ENCODE measurements at regions not wholly inside any gene's neighbourhood (a gene's known extent, or its start where the extent isn't known, plus 50 kb on each side); places are given as distances from the start of the nearest gene placed in this dataset.
"Not testable (repeated sequence)": the region's sequence is repeated elsewhere in the genome, so short reads cannot be mapped to it uniquely, and the experiment has no call there.

GRCh38 chr16:50489182-50489581 lies 59.0 kb upstream of the NKD1 start:
- no peaks in the 10 kb centered on the region for H3K36me3 ChIP-seq (ENCODE audit: insufficient read depth, low read length, poor library complexity, severe bottlenecking)
- ChIA-PET CTCF (no interaction called here), POLR2A (ENCODE audit: low non-redundant PET) (no interaction called here)
- no peaks in the 10 kb centered on the region for H3K9me3 ChIP-seq (ENCODE audit: low read depth, low read length, poor library complexity, severe bottlenecking)
- H3K27ac ChIP-seq (ENCODE audit: low read depth, low read length, poor library complexity, severe bottlenecking) = no peak overlapping the region
- H3K27me3 ChIP-seq (replicated peaks; ENCODE audit: insufficient read depth, low read depth, low read length, poor library complexity) = no peaks in the 10 kb centered on the region
- no peak for DNase-seq (ENCODE audit: low spot score)
- H3K4me3 ChIP-seq (ENCODE audit: low read depth, low read length, poor library complexity, severe bottlenecking) = no peak overlapping the region
- no TSS peak for BruUV-seq (replicated peaks)
- intact Hi-C loops (cut with micrococcal nuclease; ENCODE audit: unreplicated experiment) = no loop called here
- H3K4me1 ChIP-seq (ENCODE audit: insufficient read depth, low read length, poor library complexity, severe bottlenecking) = no peaks in the 10 kb centered on the region
- TF ChIP-seq, protein P1, sequence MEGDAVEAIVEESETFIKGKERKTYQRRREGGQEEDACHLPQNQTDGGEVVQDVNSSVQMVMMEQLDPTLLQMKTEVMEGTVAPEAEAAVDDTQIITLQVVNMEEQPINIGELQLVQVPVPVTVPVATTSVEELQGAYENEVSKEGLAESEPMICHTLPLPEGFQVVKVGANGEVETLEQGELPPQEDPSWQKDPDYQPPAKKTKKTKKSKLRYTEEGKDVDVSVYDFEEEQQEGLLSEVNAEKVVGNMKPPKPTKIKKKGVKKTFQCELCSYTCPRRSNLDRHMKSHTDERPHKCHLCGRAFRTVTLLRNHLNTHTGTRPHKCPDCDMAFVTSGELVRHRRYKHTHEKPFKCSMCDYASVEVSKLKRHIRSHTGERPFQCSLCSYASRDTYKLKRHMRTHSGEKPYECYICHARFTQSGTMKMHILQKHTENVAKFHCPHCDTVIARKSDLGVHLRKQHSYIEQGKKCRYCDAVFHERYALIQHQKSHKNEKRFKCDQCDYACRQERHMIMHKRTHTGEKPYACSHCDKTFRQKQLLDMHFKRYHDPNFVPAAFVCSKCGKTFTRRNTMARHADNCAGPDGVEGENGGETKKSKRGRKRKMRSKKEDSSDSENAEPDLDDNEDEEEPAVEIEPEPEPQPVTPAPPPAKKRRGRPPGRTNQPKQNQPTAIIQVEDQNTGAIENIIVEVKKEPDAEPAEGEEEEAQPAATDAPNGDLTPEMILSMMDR (conservative IDR thresholded peaks at IDR 0.05; ENCODE audit: low read depth, low read length) = no peak
- TF ChIP-seq EZH2 (IDR thresholded peaks at IDR 0.05; ENCODE audit: borderline replicate concordance, low read depth, low read length, poor library complexity, severe bottlenecking) = no peak

DNA sequence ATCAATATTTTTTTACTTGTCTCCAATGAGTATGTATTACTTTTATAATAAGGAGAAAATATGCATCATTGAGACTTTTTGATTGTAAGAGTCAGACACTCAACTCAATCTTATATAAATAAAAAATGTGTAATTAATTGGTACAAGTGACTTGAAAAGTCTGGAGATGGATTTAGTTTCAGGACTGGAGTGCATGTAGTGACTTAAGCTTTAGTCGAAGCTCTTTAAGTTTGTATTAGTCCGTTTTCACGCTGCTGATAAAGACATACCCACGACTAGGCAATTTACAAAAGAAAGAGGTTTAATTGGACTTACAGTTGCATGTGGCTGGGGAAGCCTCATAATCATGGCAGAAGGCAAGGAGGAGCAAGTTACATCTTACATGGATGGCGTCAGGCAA lies 60.7 kb upstream of the NKD1 start:
- no peak overlapping the region for H3K4me3 ChIP-seq (ENCODE audit: low read depth, low read length, poor library complexity, severe bottlenecking)
- H3K27me3 ChIP-seq (replicated peaks; ENCODE audit: insufficient read depth, low read depth, low read length, poor library complexity) = no peaks in the 10 kb centered on the region
- TF ChIP-seq EZH2 (IDR thresholded peaks at IDR 0.05; ENCODE audit: borderline replicate concordance, low read depth, low read length, poor library complexity, severe bottlenecking) = no peak
- TF ChIP-seq, protein P1 (conservative IDR thresholded peaks at IDR 0.05; ENCODE audit: low read depth, low read length) = no peak
- DNase-seq (ENCODE audit: low spot score) = no peak
- peaks cover 5% of the 10 kb centered on the region for H3K9me3 ChIP-seq (ENCODE audit: low read depth, low read length, poor library complexity, severe bottlenecking)
- intact Hi-C loops (cut with micrococcal nuclease; ENCODE audit: unreplicated experiment) = no loop called here
- no peaks in the 10 kb centered on the region for H3K4me1 ChIP-seq (ENCODE audit: insufficient read depth, low read length, poor library complexity, severe bottlenecking)
- ChIA-PET POLR2A (ENCODE audit: low non-redundant PET) (no interaction called here), CTCF (no interaction called here)
- H3K36me3 ChIP-seq (ENCODE audit: insufficient read depth, low read length, poor library complexity, severe bottlenecking) = no peaks in the 10 kb centered on the region
- BruUV-seq (replicated peaks) = no TSS peak
- H3K27ac ChIP-seq (ENCODE audit: low read depth, low read length, poor library complexity, severe bottlenecking) = no peak overlapping the region

DNA sequence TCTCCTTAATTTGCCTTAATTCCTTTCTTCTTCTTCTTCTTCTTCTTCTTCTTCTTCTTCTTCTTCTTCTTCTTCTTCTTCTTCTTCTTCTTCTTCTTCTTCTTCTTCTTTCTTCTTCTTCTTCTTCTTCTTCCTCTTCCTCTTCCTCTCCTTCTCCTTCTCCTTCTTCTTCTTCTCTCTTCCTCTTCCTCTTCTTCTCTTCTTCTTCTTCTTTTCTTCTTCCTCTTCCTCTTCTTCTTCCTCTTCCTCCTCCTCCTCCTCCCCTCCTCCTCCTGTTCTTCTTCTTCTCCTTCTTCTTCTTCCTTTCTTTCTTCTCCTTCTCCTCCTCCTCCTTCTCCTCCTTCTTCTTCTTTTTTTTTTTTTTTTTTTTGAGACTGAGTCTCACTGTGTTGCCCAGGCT lies 62.0 kb upstream of the NKD1 start:
- H3K9me3 ChIP-seq (ENCODE audit: low read depth, low read length, poor library complexity, severe bottlenecking); H3K36me3 ChIP-seq (ENCODE audit: insufficient read depth, low read length, poor library complexity, severe bottlenecking); DNase-seq (ENCODE audit: low spot score); H3K4me1 ChIP-seq (ENCODE audit: insufficient read depth, low read length, poor library complexity, severe bottlenecking); CTCF ChIA-PET; intact Hi-C loops (cut with micrococcal nuclease; ENCODE audit: unreplicated experiment); H3K27me3 ChIP-seq (replicated peaks; ENCODE audit: insufficient read depth, low read depth, low read length, poor library complexity); BruUV-seq (replicated peaks); H3K4me3 ChIP-seq (ENCODE audit: low read depth, low read length, poor library complexity, severe bottlenecking); POLR2A ChIA-PET (ENCODE audit: low non-redundant PET); H3K27ac ChIP-seq (ENCODE audit: low read depth, low read length, poor library complexity, severe bottlenecking): not testable (repeated sequence)

DNA sequence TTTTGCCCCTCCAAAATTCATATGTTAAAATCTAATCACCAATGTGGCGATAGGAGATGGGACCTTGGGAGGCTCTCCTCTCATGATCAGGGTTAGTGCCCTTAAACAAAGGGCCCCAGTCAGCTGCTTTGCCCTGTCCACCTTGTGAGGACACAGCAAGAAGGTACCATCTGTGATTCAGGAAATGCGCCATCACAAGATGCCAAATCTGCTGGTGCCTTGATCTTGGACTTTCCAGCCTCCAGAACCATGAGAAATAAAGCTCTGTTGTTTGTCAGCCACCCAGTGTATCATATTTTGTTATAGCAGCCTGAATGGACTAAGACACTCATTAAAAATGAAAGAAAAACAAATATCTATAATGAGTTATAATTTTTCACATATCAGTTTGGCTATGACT lies 63.0 kb upstream of the NKD1 start:
- ChIA-PET CTCF (no interaction called here), POLR2A (ENCODE audit: low non-redundant PET) (no interaction called here)
- Histone ChIP-seq H3K27ac (ENCODE audit: low read depth, low read length, poor library complexity, severe bottlenecking) (no peak overlapping the region), H3K36me3 (ENCODE audit: insufficient read depth, low read length, poor library complexity, severe bottlenecking) (no peaks in the 10 kb centered on the region), H3K9me3 (ENCODE audit: low read depth, low read length, poor library complexity, severe bottlenecking) (peaks cover 5% of the 10 kb centered on the region), H3K27me3 (replicated peaks; ENCODE audit: insufficient read depth, low read depth, low read length, poor library complexity) (peaks cover 2% of the 10 kb centered on the region), H3K4me1 (ENCODE audit: insufficient read depth, low read length, poor library complexity, severe bottlenecking) (no peaks in the 10 kb centered on the region), H3K4me3 (ENCODE audit: low read depth, low read length, poor library complexity, severe bottlenecking) (no peak overlapping the region)
- DNase-seq (ENCODE audit: low spot score) = no peak
- no TSS peak for BruUV-seq (replicated peaks)
- intact Hi-C loops (cut with micrococcal nuclease; ENCODE audit: unreplicated experiment) = no loop called here
- TF ChIP-seq, protein P1 (conservative IDR thresholded peaks at IDR 0.05; ENCODE audit: low read depth, low read length) = no peak
- TF ChIP-seq EZH2 (IDR thresholded peaks at IDR 0.05; ENCODE audit: borderline replicate concordance, low read depth, low read length, poor library complexity, severe bottlenecking) = no peak
